ENCODE measurements at regions not wholly inside any gene's neighbourhood (a gene's known extent, or its start where the extent isn't known, plus 50 kb on each side); places are given as distances from the start of the nearest gene placed in this dataset.

GRCh38 chr6:40894962-40895799 lies 143.8 kb downstream of the UNC5CL start:
- Histone ChIP-seq H3K4me1 (ENCODE audit: insufficient read depth, low read length) (no peaks in the 10 kb centered on the region), H3K27me3 (ENCODE audit: insufficient read depth, low read length) (peaks cover 10% of the 10 kb centered on the region), H3K9ac (ENCODE audit: low read depth, low read length) (no peak overlapping the region), H3K27ac (ENCODE audit: low read depth, low read length) (no peak overlapping the region), H3K36me3 (ENCODE audit: insufficient read depth, low read length) (no peaks in the 10 kb centered on the region), H3K9me3 (ENCODE audit: insufficient read depth, low read depth, low read length) (no peaks in the 10 kb centered on the region), H3K4me3 (ENCODE audit: low read length) (no peak overlapping the region)
- WGBS: 44% methylated on average over 14 of the region's 14 CpGs

GRCh38 chr6:40893021-40893420 lies 146.0 kb downstream of the UNC5CL start:
- WGBS: 95% methylated on average over 7 of the region's 7 CpGs
- Histone ChIP-seq H3K4me1 (ENCODE audit: insufficient read depth, low read length) (no peaks in the 10 kb centered on the region), H3K27me3 (ENCODE audit: insufficient read depth, low read length) (peaks cover 2% of the 10 kb centered on the region; the same call in 1 of the 2 replicates), H3K9ac (ENCODE audit: low read depth, low read length) (no peak overlapping the region), H3K36me3 (ENCODE audit: insufficient read depth, low read length) (no peaks in the 10 kb centered on the region), H3K27ac (ENCODE audit: low read depth, low read length) (no peak overlapping the region), H3K9me3 (ENCODE audit: insufficient read depth, low read depth, low read length) (no peaks in the 10 kb centered on the region), H3K4me3 (ENCODE audit: low read length) (no peak overlapping the region)

GRCh38 chr6:40892223-40892622 lies 146.8 kb downstream of the UNC5CL start:
- Histone ChIP-seq H3K36me3 (ENCODE audit: insufficient read depth, low read length) (no peaks in the 10 kb centered on the region), H3K9ac (ENCODE audit: low read depth, low read length) (no peak overlapping the region), H3K27me3 (ENCODE audit: insufficient read depth, low read length) (peaks cover 2% of the 10 kb centered on the region; the same call in 1 of the 2 replicates), H3K4me1 (ENCODE audit: insufficient read depth, low read length) (no peaks in the 10 kb centered on the region), H3K9me3 (ENCODE audit: insufficient read depth, low read depth, low read length) (no peaks in the 10 kb centered on the region), H3K27ac (ENCODE audit: low read depth, low read length) (no peak overlapping the region), H3K4me3 (ENCODE audit: low read length) (no peak overlapping the region)
- 96% methylated on average over 8 of the region's 8 CpGs for WGBS

- WGBS: 93% methylated on average over 8 of the region's 8 CpGs
- Histone ChIP-seq H3K27ac (ENCODE audit: low read depth, low read length) (no peak overlapping the region), H3K4me1 (ENCODE audit: insufficient read depth, low read length) (no peaks in the 10 kb centered on the region), H3K27me3 (ENCODE audit: insufficient read depth, low read length) (peaks cover 2% of the 10 kb centered on the region; the same call in 1 of the 2 replicates), H3K9me3 (ENCODE audit: insufficient read depth, low read depth, low read length) (no peaks in the 10 kb centered on the region), H3K4me3 (ENCODE audit: low read length) (no peak overlapping the region), H3K36me3 (ENCODE audit: insufficient read depth, low read length) (no peaks in the 10 kb centered on the region), H3K9ac (ENCODE audit: low read depth, low read length) (no peak overlapping the region)
Measured at GRCh38 chr6:40891686-40892085, 147.3 kb downstream of the UNC5CL start.

GRCh38 chr6:40891131-40891530 lies 147.9 kb downstream of the UNC5CL start:
- 88% methylated on average over 2 of the region's 2 CpGs for WGBS
- no peak overlapping the region for H3K9ac ChIP-seq (ENCODE audit: low read depth, low read length)

GRCh38 chr6:40889137-40889832 lies 149.7 kb downstream of the UNC5CL start:
- H3K27ac ChIP-seq (ENCODE audit: low read depth, low read length): no peak overlapping the region
- 89% methylated on average over 6 of the region's 7 CpGs for WGBS
- no peak overlapping the region for H3K9ac ChIP-seq (ENCODE audit: low read depth, low read length)
- H3K4me1 ChIP-seq (ENCODE audit: insufficient read depth, low read length): no peaks in the 10 kb centered on the region
- H3K4me3 ChIP-seq (ENCODE audit: low read length): no peak overlapping the region
- no peaks in the 10 kb centered on the region for H3K27me3 ChIP-seq (ENCODE audit: insufficient read depth, low read length)
- no peaks in the 10 kb centered on the region for H3K9me3 ChIP-seq (ENCODE audit: insufficient read depth, low read depth, low read length)
- H3K36me3 ChIP-seq (ENCODE audit: insufficient read depth, low read length): no peaks in the 10 kb centered on the region

More at GRCh38 chr6:40891131-40891530, 147.9 kb downstream of the UNC5CL start:
- no peaks in the 10 kb centered on the region for H3K27me3 ChIP-seq (ENCODE audit: insufficient read depth, low read length)
- no peaks in the 10 kb centered on the region for H3K9me3 ChIP-seq (ENCODE audit: insufficient read depth, low read depth, low read length)
- H3K27ac ChIP-seq (ENCODE audit: low read depth, low read length): no peak overlapping the region
- no peak overlapping the region for H3K4me3 ChIP-seq (ENCODE audit: low read length)
- H3K36me3 ChIP-seq (ENCODE audit: insufficient read depth, low read length): no peaks in the 10 kb centered on the region
- H3K4me1 ChIP-seq (ENCODE audit: insufficient read depth, low read length): no peaks in the 10 kb centered on the region

GRCh38 chr6:40888456-40888990 lies 150.5 kb downstream of the UNC5CL start:
- Histone ChIP-seq H3K4me1 (ENCODE audit: insufficient read depth, low read length) (no peaks in the 10 kb centered on the region), H3K9me3 (ENCODE audit: insufficient read depth, low read depth, low read length) (no peaks in the 10 kb centered on the region), H3K36me3 (ENCODE audit: insufficient read depth, low read length) (no peaks in the 10 kb centered on the region), H3K4me3 (ENCODE audit: low read length) (no peak overlapping the region), H3K9ac (ENCODE audit: low read depth, low read length) (no peak overlapping the region), H3K27ac (ENCODE audit: low read depth, low read length) (no peak overlapping the region), H3K27me3 (ENCODE audit: insufficient read depth, low read length) (no peaks in the 10 kb centered on the region)
- 87% methylated on average over 3 of the region's 3 CpGs for WGBS

- Histone ChIP-seq H3K27ac (ENCODE audit: low read depth, low read length) (no peak overlapping the region), H3K36me3 (ENCODE audit: insufficient read depth, low read length) (no peaks in the 10 kb centered on the region), H3K9ac (ENCODE audit: low read depth, low read length) (no peak overlapping the region), H3K4me1 (ENCODE audit: insufficient read depth, low read length) (no peaks in the 10 kb centered on the region), H3K9me3 (ENCODE audit: insufficient read depth, low read depth, low read length) (no peaks in the 10 kb centered on the region), H3K4me3 (ENCODE audit: low read length) (no peak overlapping the region), H3K27me3 (ENCODE audit: insufficient read depth, low read length) (no peaks in the 10 kb centered on the region)
- 93% methylated on average over 6 of the region's 6 CpGs for WGBS
Measured at GRCh38 chr6:40887792-40888340, 151.2 kb downstream of the UNC5CL start.

- 88% methylated on average over 8 of the region's 8 CpGs for WGBS
- Histone ChIP-seq H3K4me1 (ENCODE audit: insufficient read depth, low read length) (no peaks in the 10 kb centered on the region), H3K27ac (ENCODE audit: low read depth, low read length) (no peak overlapping the region), H3K36me3 (ENCODE audit: insufficient read depth, low read length) (no peaks in the 10 kb centered on the region), H3K4me3 (ENCODE audit: low read length) (no peak overlapping the region), H3K27me3 (ENCODE audit: insufficient read depth, low read length) (no peaks in the 10 kb centered on the region), H3K9ac (ENCODE audit: low read depth, low read length) (no peak overlapping the region), H3K9me3 (ENCODE audit: insufficient read depth, low read depth, low read length) (no peaks in the 10 kb centered on the region)
Measured at GRCh38 chr6:40887079-40887791, 151.8 kb downstream of the UNC5CL start.

GRCh38 chr6:40885139-40885774 lies 153.8 kb downstream of the UNC5CL start:
- no peaks in the 10 kb centered on the region for H3K36me3 ChIP-seq (ENCODE audit: insufficient read depth, low read length)
- H3K27me3 ChIP-seq (ENCODE audit: insufficient read depth, low read length): no peaks in the 10 kb centered on the region
- no peaks in the 10 kb centered on the region for H3K4me1 ChIP-seq (ENCODE audit: insufficient read depth, low read length)
- 84% methylated on average over 2 of the region's 5 CpGs for WGBS
- no peak overlapping the region for H3K27ac ChIP-seq (ENCODE audit: low read depth, low read length)
- H3K4me3 ChIP-seq (ENCODE audit: low read length): no peak overlapping the region
- H3K9ac ChIP-seq (ENCODE audit: low read depth, low read length): no peak overlapping the region
- H3K9me3 ChIP-seq (ENCODE audit: insufficient read depth, low read depth, low read length): no peaks in the 10 kb centered on the region
